B cell (primary cell): ENCODE measurements at regions not wholly inside any gene's neighbourhood (a gene's known extent, or its start where the extent isn't known, plus 50 kb on each side); places are given as distances from the start of the nearest gene placed in this dataset.

Source experiments
- ATAC-seq: fragments of 200-7000 bp; cut with Tn5 transposase; one replicate; pipeline ENCODE4 v1.10.0; 2021; ENCODE audit warnings: low read depth, mild to moderate bottlenecking, moderate number of reproducible peaks, moderate library complexity
- CTCF ChIA-PET: fragments of 350-600 bp; sonication (Branson Sonifier 250); formaldehyde crosslinking; loops from one replicate; lab custom pipeline; 2021; ENCODE audit warnings: antibody characterized with exemption, inconsistent platforms; lab: Charles Lee
- POLR2A ChIA-PET: fragments of 350-600 bp; sonication (Branson Sonifier 250); formaldehyde crosslinking; loops from one replicate; lab custom pipeline; 2021; ENCODE audit warnings: antibody characterized with exemption; lab: Charles Lee
- DNase-seq: peaks from one replicate; pipeline ENCODE4 v3.0.0; 2013
- H2AFZ ChIP-seq: 2 replicates; pipeline ENCODE4 v1.6.1; 2012; ENCODE audit warnings: mild to moderate bottlenecking, low read depth, low read length; ENCODE audit not compliant: insufficient read depth, poor library complexity, severe bottlenecking
- H3K27ac ChIP-seq, 2 donors: 1 replicate in 1 of 2; 2 replicates in 1 of 2; pipeline ENCODE4 v1.5.1; 2012 to 2013; ENCODE audit warnings: low read length in 2 of 2, mild to moderate bottlenecking in 2 of 2, moderate library complexity in 1 of 2
- H3K27me3 ChIP-seq, 4 experiments: fragments of 200-600 bp in 1 of 4; sonication (generic) in 1 of 4; replicated peaks in 1 of 4; 1 replicate in 2 of 4; 2 replicates in 2 of 4; pipeline versions ENCODE4 v1.6.1 to v1.7.0; 2013 to 2016; ENCODE audit warnings: low read length in 3 of 4, mild to moderate bottlenecking in 2 of 4, mixed read lengths in 1 of 4, moderate library complexity in 1 of 4; ENCODE audit not compliant: insufficient read depth in 4 of 4, control insufficient read depth in 3 of 4; ENCODE audit errors: control extremely low read depth in 1 of 4
- H3K36me3 ChIP-seq, 2 experiments: replicated peaks in 1 of 2; 1 replicate in 1 of 2; 2 replicates in 1 of 2; pipeline versions ENCODE4 v1.6.1 to v1.7.1; 2013; ENCODE audit warnings: low read length in 1 of 2; ENCODE audit not compliant: insufficient read depth in 2 of 2, control insufficient read depth in 1 of 2; ENCODE audit errors: control extremely low read depth in 1 of 2, extremely low read depth in 1 of 2
- H3K4me1 ChIP-seq, 2 donors: fragments of 200-600 bp in 1 of 2; sonication (generic) in 1 of 2; 1 replicate in 1 of 2; 2 replicates in 1 of 2; pipeline versions ENCODE4 v1.5.1 to v1.6.1; 2013 to 2017; ENCODE audit warnings: low read length in 2 of 2; ENCODE audit not compliant: control insufficient read depth in 2 of 2, insufficient read depth in 2 of 2
- H3K4me2 ChIP-seq: replicated peaks from 2 replicates; pipeline ENCODE3; 2012; ENCODE audit warnings: mild to moderate bottlenecking, low read depth, low read length; ENCODE audit not compliant: poor library complexity, severe bottlenecking
- H3K4me3 ChIP-seq, 5 experiments: fragments of 200-600 bp in 1 of 5; sonication (generic) in 1 of 5; 1 replicate in 3 of 5; 2 replicates in 2 of 5; pipeline versions ENCODE4 v1.5.1 to v1.7.0; 2011 to 2016; ENCODE audit warnings: low read length in 4 of 5, mild to moderate bottlenecking in 4 of 5, low read depth in 2 of 5, control low read depth in 1 of 5, moderate library complexity in 1 of 5; ENCODE audit not compliant: insufficient read depth in 1 of 5; ENCODE audit errors: control extremely low read depth in 1 of 5, extremely low read depth in 1 of 5
- H3K79me2 ChIP-seq: fragments of 200-600 bp; sonication (generic); one replicate; pipeline ENCODE4 v1.6.0; 2016; ENCODE audit warnings: low read length; ENCODE audit not compliant: control insufficient read depth, insufficient read depth
- H3K9ac ChIP-seq: fragments of 200-600 bp; sonication (generic); 2 replicates; pipeline ENCODE4 v1.6.1; 2017; ENCODE audit warnings: mild to moderate bottlenecking, low read length, moderate library complexity
- H3K9me3 ChIP-seq, 3 donors: one replicate each; pipeline versions ENCODE4 v1.6.1 to v1.7.1; 2013; ENCODE audit warnings: low read length in 2 of 3; ENCODE audit not compliant: control insufficient read depth in 2 of 3, insufficient read depth in 1 of 3; ENCODE audit errors: control extremely low read depth in 1 of 3
- H4K20me1 ChIP-seq: 2 replicates; pipeline ENCODE4 v1.6.0; 2012; ENCODE audit warnings: mild to moderate bottlenecking, low read length; ENCODE audit not compliant: insufficient read depth, control insufficient read depth, poor library complexity, severe bottlenecking
- H3K27ac Mint-ChIP-seq: one replicate; pipeline ENCODE4 v1.8.0; 2021; ENCODE audit warnings: mixed read lengths
- H3K27me3 Mint-ChIP-seq: one replicate; pipeline ENCODE4 v1.8.0; 2021; ENCODE audit warnings: mixed read lengths
- H3K4me1 Mint-ChIP-seq: one replicate; pipeline ENCODE4 v1.8.0; 2021; ENCODE audit warnings: mixed read lengths
- H3K4me3 Mint-ChIP-seq: one replicate; pipeline ENCODE4 v1.8.0; 2021; ENCODE audit warnings: mixed read lengths
- H3K9me3 Mint-ChIP-seq: one replicate; pipeline ENCODE4 v1.8.0; 2022; ENCODE audit warnings: mixed read lengths; ENCODE audit not compliant: insufficient read depth
- EZH2 ChIP-seq: IDR thresholded peaks from 2 replicates; pipeline ENCODE4 v1.6.1; 2012; ENCODE audit warnings: borderline replicate concordance, low read depth, mild to moderate bottlenecking, moderate library complexity, low read length; ENCODE audit not compliant: insufficient read depth, poor library complexity, severe bottlenecking
- WGBS: methylation state at CpG from one replicate; pipeline ENCODE4 v1.1.5; 2013; ENCODE audit warnings: missing lambda C conversion rate; ENCODE audit not compliant: insufficient coverage; 5-methylcytosine and 5-hydroxymethylcytosine counted together
- intact Hi-C: fragments of 100-400 bp; cut with micrococcal nuclease; formaldehyde crosslinking; loops from one replicate; pipeline ENCODE4 v1.10.0; 2022
- TF ChIP-seq, protein P1 (sequence below): fragments of 200-600 bp; IDR thresholded peaks from one replicate; pipeline ENCODE4 v1.8.0; 2022; ENCODE audit warnings: antibody characterized with exemption, mild to moderate bottlenecking

DNA sequence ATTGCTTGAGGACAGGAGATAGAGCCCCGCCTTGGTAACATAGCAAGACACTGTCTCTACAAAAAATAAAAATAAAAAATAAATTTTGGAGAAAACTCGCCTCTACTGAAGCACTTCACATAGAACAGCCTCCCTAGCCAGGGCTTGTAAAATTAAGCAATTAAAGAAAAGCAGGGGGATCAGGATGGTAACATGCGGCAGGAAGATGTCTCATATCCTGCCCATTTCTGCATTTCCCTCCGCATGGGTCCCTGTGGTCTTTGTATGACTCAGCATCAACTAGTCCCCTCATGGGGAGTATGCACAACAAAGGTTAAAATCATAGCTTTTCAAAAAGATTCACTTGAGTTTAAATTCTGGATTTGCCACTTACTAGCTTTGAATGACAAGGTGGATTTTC lies 379.0 kb downstream of the EPHA7 start:
- Histone ChIP-seq H3K9ac (no peak overlapping the region), H3K4me3 (no peak overlapping the region)
- POLR2A ChIA-PET: no interaction called here

DNA sequence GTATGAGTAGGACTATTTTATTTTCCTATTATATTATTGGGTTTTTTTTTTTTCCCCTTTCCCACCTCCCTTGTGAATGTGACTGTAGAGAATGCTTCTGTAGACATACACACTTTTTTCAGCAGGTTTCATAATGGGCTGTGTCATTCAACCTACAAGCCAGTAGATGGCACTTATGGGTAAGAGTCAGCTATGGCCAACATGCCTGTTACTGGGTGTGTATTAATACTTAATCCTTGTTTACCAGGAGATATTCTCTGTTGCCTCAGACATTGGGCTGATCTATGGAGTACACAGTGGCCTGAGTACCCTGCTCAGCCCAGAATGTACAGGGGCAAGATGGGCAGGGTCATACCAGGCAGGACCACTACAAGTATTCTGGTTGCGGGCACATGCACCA lies 382.5 kb downstream of the EPHA7 start:
- Histone ChIP-seq H4K20me1 (no peaks in the 10 kb centered on the region), H3K4me1 (no peaks in the 10 kb centered on the region), H3K4me3 (no peak overlapping the region), H3K36me3 (no peaks in the 10 kb centered on the region), H3K27me3 (no peaks in the 10 kb centered on the region), H2AFZ (no peak overlapping the region), H3K27ac (no peak overlapping the region), H3K9me3 (peaks cover 0 to 12% (median 11%) of the 10 kb centered on the region in 3 donors), H3K79me2 (no peaks in the 10 kb centered on the region), H3K4me2 (no peak overlapping the region), H3K9ac (no peak overlapping the region)
- no peaks in the 10 kb centered on the region for H3K4me1 Mint-ChIP-seq
- no peak overlapping the region for H3K4me3 Mint-ChIP-seq
- ATAC-seq (no peak), DNase-seq (no peak)
- TF ChIP-seq, protein P1, sequence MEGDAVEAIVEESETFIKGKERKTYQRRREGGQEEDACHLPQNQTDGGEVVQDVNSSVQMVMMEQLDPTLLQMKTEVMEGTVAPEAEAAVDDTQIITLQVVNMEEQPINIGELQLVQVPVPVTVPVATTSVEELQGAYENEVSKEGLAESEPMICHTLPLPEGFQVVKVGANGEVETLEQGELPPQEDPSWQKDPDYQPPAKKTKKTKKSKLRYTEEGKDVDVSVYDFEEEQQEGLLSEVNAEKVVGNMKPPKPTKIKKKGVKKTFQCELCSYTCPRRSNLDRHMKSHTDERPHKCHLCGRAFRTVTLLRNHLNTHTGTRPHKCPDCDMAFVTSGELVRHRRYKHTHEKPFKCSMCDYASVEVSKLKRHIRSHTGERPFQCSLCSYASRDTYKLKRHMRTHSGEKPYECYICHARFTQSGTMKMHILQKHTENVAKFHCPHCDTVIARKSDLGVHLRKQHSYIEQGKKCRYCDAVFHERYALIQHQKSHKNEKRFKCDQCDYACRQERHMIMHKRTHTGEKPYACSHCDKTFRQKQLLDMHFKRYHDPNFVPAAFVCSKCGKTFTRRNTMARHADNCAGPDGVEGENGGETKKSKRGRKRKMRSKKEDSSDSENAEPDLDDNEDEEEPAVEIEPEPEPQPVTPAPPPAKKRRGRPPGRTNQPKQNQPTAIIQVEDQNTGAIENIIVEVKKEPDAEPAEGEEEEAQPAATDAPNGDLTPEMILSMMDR: no peak
- TF ChIP-seq EZH2: no peak
- 100% methylated on average over 1 of the region's 1 CpG for WGBS
- no peak overlapping the region for H3K27ac Mint-ChIP-seq
- ChIA-PET POLR2A (no interaction called here), CTCF (no interaction called here)
- H3K27me3 Mint-ChIP-seq: no peaks in the 10 kb centered on the region
- intact Hi-C loops: no loop called here
- H3K9me3 Mint-ChIP-seq: peaks cover 8% of the 10 kb centered on the region

More for the DNA sequence above, 379.0 kb downstream of the EPHA7 start:
- DNase-seq (no peak), ATAC-seq (no peak)
- no peaks in the 10 kb centered on the region for H4K20me1 ChIP-seq
- no peak overlapping the region for H3K4me3 Mint-ChIP-seq
- no peaks in the 10 kb centered on the region for H3K36me3 ChIP-seq
- CTCF ChIA-PET: no interaction called here
- no peak overlapping the region for H3K4me2 ChIP-seq
- no peak overlapping the region for H3K27ac Mint-ChIP-seq
- H3K4me1 ChIP-seq: no peaks in the 10 kb centered on the region
- intact Hi-C loops: no loop called here
- H3K27ac ChIP-seq: no peak overlapping the region
- H3K4me1 Mint-ChIP-seq: no peaks in the 10 kb centered on the region
- 0% methylated on average over 2 of the region's 4 CpGs for WGBS
- H3K79me2 ChIP-seq: no peaks in the 10 kb centered on the region
- H3K9me3 ChIP-seq: peaks cover 0 to 11% (median 8%) of the 10 kb centered on the region in 3 donors
- H2AFZ ChIP-seq: no peak overlapping the region
- H3K9me3 Mint-ChIP-seq: peaks cover 8% of the 10 kb centered on the region
- no peaks in the 10 kb centered on the region for H3K27me3 Mint-ChIP-seq
- TF ChIP-seq EZH2: no peak
- TF ChIP-seq, protein P1: no peak
- H3K27me3 ChIP-seq: no peaks in the 10 kb centered on the region
